Nephron progenitor cell (in vitro differentiated cells): ENCODE measurements at regions not wholly inside any gene's neighbourhood (a gene's known extent, or its start where the extent isn't known, plus 50 kb on each side); places are given as distances from the start of the nearest gene placed in this dataset.

Experiments used
- DNase-seq: peaks from one replicate; pipeline ENCODE4 v3.0.0; 2021
- H3K27ac Mint-ChIP-seq: 2 replicates; pipeline ENCODE4 v1.8.0; 2021; ENCODE audit warnings: mild to moderate bottlenecking, moderate library complexity, mixed read lengths
- H3K27me3 Mint-ChIP-seq: 2 replicates; pipeline ENCODE4 v1.8.0; 2021; ENCODE audit warnings: mild to moderate bottlenecking, low read depth, mixed read lengths; ENCODE audit not compliant: poor library complexity
- H3K36me3 Mint-ChIP-seq: 2 replicates; pipeline ENCODE4 v1.8.0; 2021; ENCODE audit warnings: low read depth, mixed read lengths
- H3K4me1 Mint-ChIP-seq: 2 replicates; pipeline ENCODE4 v1.8.0; 2021; ENCODE audit warnings: mixed read lengths
- H3K4me3 Mint-ChIP-seq: 2 replicates; pipeline ENCODE4 v1.8.0; 2021; ENCODE audit warnings: mild to moderate bottlenecking, moderate library complexity, mixed read lengths
- H3K9me3 Mint-ChIP-seq: 2 replicates; pipeline ENCODE4 v1.8.0; 2021; ENCODE audit warnings: mild to moderate bottlenecking, moderate library complexity, mixed read lengths
- TF ChIP-seq, protein P1 (sequence below): fragments of 200-600 bp; sonication (generic); IDR thresholded peaks from 2 replicates; pipeline ENCODE4 v1.5.0; 2021; ENCODE audit warnings: antibody characterized with exemption

DNA sequence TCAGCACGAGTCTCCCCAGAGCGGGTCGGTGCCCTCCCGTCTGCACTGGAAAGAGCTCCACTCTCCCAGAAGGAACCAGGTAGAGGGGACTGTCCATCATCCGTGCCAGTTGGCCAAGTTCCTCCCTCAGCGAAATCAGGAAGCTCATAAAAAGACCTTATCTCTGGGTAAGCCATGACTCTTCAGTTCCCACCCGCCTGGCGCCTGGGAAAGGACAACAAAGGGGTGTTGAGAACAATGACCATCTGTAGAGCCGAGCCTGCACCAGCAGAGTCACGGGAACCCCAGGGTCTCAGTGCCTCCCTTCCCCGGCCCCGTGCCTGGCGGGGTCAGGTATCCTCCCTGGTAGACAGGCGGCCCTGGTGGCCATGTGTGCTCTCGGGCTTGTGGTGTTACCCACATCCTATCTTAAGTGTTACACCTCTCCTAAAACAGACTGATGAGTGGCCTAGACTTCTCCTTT is 190.7 kb downstream of the AXIN2 start:
- Mint-ChIP-seq H3K4me1 (peaks cover 42% of the 10 kb centered on the region), H3K36me3 (peaks cover 5% of the 10 kb centered on the region), H3K9me3 (peaks cover 19% of the 10 kb centered on the region), H3K27ac (no peak overlapping the region), H3K4me3 (no peak overlapping the region), H3K27me3 (peaks cover 4% of the 10 kb centered on the region)
- TF ChIP-seq, protein P1, sequence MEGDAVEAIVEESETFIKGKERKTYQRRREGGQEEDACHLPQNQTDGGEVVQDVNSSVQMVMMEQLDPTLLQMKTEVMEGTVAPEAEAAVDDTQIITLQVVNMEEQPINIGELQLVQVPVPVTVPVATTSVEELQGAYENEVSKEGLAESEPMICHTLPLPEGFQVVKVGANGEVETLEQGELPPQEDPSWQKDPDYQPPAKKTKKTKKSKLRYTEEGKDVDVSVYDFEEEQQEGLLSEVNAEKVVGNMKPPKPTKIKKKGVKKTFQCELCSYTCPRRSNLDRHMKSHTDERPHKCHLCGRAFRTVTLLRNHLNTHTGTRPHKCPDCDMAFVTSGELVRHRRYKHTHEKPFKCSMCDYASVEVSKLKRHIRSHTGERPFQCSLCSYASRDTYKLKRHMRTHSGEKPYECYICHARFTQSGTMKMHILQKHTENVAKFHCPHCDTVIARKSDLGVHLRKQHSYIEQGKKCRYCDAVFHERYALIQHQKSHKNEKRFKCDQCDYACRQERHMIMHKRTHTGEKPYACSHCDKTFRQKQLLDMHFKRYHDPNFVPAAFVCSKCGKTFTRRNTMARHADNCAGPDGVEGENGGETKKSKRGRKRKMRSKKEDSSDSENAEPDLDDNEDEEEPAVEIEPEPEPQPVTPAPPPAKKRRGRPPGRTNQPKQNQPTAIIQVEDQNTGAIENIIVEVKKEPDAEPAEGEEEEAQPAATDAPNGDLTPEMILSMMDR: no peak
- DNase-seq: no peak

- Mint-ChIP-seq H3K36me3 (peaks cover 9% of the 10 kb centered on the region), H3K4me1 (peaks cover 53% of the 10 kb centered on the region), H3K27ac (no peak overlapping the region), H3K4me3 (no peak overlapping the region), H3K27me3 (peaks cover 4% of the 10 kb centered on the region), H3K9me3 (peaks cover 32% of the 10 kb centered on the region)
- no peak for DNase-seq
- TF ChIP-seq, protein P1: no peak
Observed at GRCh38 chr17:65368341-65368740, 193.1 kb downstream of the AXIN2 start.

DNA sequence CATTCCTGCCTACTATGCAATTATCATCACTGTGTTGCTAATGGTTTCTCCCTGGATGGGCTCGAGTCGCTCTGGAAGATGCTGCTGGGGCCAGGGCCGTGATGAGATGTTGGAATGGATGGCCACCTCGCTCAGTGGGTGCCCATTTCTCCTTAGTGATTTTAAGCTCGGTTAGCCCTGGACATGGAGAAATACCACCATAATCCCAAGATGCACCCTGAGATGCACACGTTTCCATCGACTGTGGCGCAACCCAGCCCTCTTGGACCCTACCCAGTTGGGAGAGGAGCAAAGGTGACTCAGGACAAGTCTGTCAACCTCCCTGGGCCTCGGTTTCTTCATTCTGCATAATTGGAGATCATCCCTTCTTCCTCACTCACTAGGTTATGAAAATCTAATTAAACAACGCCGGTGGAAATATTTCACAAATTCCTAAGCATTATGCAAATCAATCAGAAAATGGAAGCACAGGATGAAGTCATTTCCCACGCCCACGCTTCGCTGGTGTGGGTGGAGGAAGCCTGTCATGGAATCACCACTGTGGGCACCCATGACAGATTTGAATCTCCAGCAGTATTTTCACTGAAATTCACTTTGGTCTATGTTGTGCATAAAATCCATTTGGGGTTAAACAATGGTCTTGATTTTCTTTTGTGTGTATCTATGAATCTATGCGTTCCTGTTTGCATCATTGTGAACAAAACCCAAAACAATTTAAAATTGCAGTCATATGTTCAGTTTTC is 195.2 kb downstream of the AXIN2 start:
- Mint-ChIP-seq H3K4me1 (peaks cover 48% of the 10 kb centered on the region), H3K27ac (no peak overlapping the region), H3K36me3 (peaks cover 9% of the 10 kb centered on the region), H3K9me3 (peaks cover 32% of the 10 kb centered on the region), H3K27me3 (peaks cover 4% of the 10 kb centered on the region), H3K4me3 (no peak overlapping the region)
- no peak for DNase-seq
- TF ChIP-seq, protein P1: no peak

DNA sequence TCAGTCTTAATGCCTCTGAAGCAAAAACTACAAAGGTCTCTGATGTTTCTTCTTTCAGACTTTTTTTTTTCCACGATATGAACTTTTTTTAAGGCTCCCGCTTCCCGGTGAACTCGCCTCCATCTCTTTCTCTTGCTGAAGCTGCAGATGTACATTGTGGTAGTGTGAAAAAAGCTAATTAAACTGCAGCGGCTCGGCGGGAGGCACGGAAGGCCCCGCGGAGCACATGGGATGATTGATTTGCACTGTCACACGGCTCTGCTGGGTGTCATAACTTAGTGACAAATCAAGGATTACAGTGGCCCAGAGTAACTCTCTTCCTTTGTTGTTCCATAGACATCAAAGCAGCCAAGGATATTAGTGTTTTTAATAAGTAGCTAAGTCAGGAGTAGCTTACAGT is 196.3 kb downstream of the AXIN2 start:
- peak overlapping the region; percentile 76 for H3K27ac Mint-ChIP-seq
- peaks cover 9% of the 10 kb centered on the region for H3K36me3 Mint-ChIP-seq
- no peak for DNase-seq
- TF ChIP-seq, protein P1: no peak
- H3K4me1 Mint-ChIP-seq: peaks cover 48% of the 10 kb centered on the region
- H3K9me3 Mint-ChIP-seq: peaks cover 27% of the 10 kb centered on the region
- H3K27me3 Mint-ChIP-seq: peaks cover 4% of the 10 kb centered on the region
- H3K4me3 Mint-ChIP-seq: peak overlapping the region; percentile 30

- Mint-ChIP-seq H3K36me3 (peaks cover 9% of the 10 kb centered on the region), H3K4me3 (no peak overlapping the region), H3K4me1 (peaks cover 48% of the 10 kb centered on the region), H3K27me3 (peaks cover 4% of the 10 kb centered on the region), H3K27ac (no peak overlapping the region), H3K9me3 (peaks cover 24% of the 10 kb centered on the region)
- TF ChIP-seq, protein P1: no peak
- no peak for DNase-seq
Observed at GRCh38 chr17:65364438-65364837, 197.0 kb downstream of the AXIN2 start.

- DNase-seq: no peak
- H3K9me3 Mint-ChIP-seq: peaks cover 17% of the 10 kb centered on the region
- TF ChIP-seq, protein P1: no peak
- no peak overlapping the region for H3K4me3 Mint-ChIP-seq
- H3K27me3 Mint-ChIP-seq: no peaks in the 10 kb centered on the region
- H3K36me3 Mint-ChIP-seq: peaks cover 4% of the 10 kb centered on the region
- peaks cover 53% of the 10 kb centered on the region for H3K4me1 Mint-ChIP-seq
- H3K27ac Mint-ChIP-seq: peak overlapping the region; percentile 42
Observed at GRCh38 chr17:65362826-65363225, 198.6 kb downstream of the AXIN2 start.
